ENCODE measurements at regions not wholly inside any gene's neighbourhood (a gene's known extent, or its start where the extent isn't known, plus 50 kb on each side); places are given as distances from the start of the nearest gene placed in this dataset.

DNA sequence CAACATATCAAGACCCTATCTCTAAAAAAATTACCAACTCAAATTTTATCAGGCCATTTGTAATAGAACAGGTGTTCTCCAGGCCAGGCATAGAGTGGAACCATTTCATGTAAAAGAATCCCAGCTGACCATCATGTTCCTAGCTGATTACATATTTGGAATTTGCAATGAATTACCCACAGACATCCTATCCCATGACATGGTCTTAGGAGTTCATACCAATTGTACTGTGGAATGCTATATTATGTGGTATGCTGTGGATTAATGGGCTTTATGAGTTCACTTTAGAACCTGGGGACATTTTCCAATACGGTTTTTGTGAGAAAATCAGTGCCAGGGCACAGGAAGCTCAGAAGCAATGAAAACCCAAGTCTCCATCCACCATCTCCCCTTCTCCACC, 110.3 kb downstream of the ZNF281 start (continued):
- TF ChIP-seq KDM2A (CRISPR knock-in tag; IDR thresholded peaks at IDR 0.05; ENCODE audit: borderline replicate concordance, low read depth) (no peak), SSRP1 (CRISPR knock-in tag; IDR thresholded peaks at IDR 0.05) (no peak)

DNA sequence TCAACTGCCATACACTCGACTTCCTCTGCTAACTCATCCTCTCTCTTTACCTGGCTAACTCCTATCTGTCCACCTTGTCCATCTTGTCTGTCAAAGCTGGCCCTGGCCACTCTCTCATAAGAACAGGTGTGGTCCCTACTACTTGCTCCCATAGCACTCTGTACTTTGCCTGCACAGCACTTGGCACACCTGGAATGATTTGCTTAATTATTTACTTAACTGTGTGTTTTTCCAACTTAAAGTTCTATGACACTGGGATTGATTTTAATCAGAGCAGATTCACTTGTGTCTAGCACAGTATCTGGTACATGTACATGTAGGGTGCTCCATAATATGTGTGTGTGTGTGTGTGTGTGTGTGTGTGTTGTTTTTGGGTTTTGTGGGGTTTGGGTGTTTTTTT, 111.6 kb downstream of the ZNF281 start:
- DNase-seq (ENCODE audit: low spot score), result no peak
- Histone ChIP-seq H3K4me1 (ENCODE audit: insufficient read depth, low read length) (peaks cover 58% of the 10 kb centered on the region), H3K9me3 (ENCODE audit: low read length) (no peaks in the 10 kb centered on the region), H3K9ac (ENCODE audit: insufficient read depth, low read depth, low read length) (no peak overlapping the region), H3K4me3 (replicated peaks in 1 of 3; ENCODE audit: insufficient read depth in 1 of 3, low read depth in 2 of 3, low read length in 3 of 3) (no peak overlapping the region), H3K4me2 (ENCODE audit: low read depth, low read length) (no peak overlapping the region), H4K20me1 (ENCODE audit: insufficient read depth, low read length) (no peaks in the 10 kb centered on the region), H3K27me3 (ENCODE audit: control insufficient read depth in 1 of 2, insufficient read depth in 2 of 2, low read length in 2 of 2) (peaks cover 0 to 14% of the 10 kb centered on the region in 2 experiments; a peak in 2 of 5 replicates), H2AFZ (ENCODE audit: low read length) (no peak overlapping the region), H3K79me2 (ENCODE audit: insufficient read depth, low read length) (no peaks in the 10 kb centered on the region), H3K27ac (ENCODE audit: extremely low read length, insufficient read depth, low read length) (no peak overlapping the region), H3K36me3 (replicated peaks in 1 of 2; ENCODE audit: control insufficient read depth in 1 of 2, insufficient read depth in 2 of 2, low read length in 2 of 2) (no peaks in the 10 kb centered on the region)
- no TSS peak for BruUV-seq (replicated peaks)
- intact Hi-C loops (cut with micrococcal nuclease; ENCODE audit: unreplicated experiment) (no loop called here), in situ Hi-C loops (cut with HindIII; ENCODE audit: extremely low pct_ligation_motif_present, low pct_unique_long_range_greater_than_20kb) (no loop called here)
- ChIA-PET POLR2A (no interaction called here), CTCF (ENCODE audit: low intra/inter-chr PET ratio, low total read pairs) (no interaction called here)
- ATAC-seq, result no peak
- 0% methylated on average over 1 of the region's 1 CpG for WGBS (ENCODE audit: low lambda C conversion rate)
- TF ChIP-seq ZNF207 (IDR thresholded peaks at IDR 0.05; ENCODE audit: borderline replicate concordance) (no peak), ZNF225 (CRISPR knock-in tag; IDR thresholded peaks at IDR 0.05) (no peak), ZNF549 (CRISPR knock-in tag; IDR thresholded peaks at IDR 0.05) (no peak), CREB1 (IDR thresholded peaks at IDR 0.05) (no peak), CREB1 (CRISPR knock-in tag; IDR thresholded peaks at IDR 0.05) (no peak), PLRG1 (conservative IDR thresholded peaks at IDR 0.05) (no peak)
- TF ChIP-seq, protein P1, sequence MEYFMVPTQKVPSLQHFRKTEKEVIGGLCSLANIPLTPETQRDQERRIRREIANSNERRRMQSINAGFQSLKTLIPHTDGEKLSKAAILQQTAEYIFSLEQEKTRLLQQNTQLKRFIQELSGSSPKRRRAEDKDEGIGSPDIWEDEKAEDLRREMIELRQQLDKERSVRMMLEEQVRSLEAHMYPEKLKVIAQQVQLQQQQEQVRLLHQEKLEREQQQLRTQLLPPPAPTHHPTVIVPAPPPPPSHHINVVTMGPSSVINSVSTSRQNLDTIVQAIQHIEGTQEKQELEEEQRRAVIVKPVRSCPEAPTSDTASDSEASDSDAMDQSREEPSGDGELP (IDR thresholded peaks at IDR 0.05; ENCODE audit: borderline replicate concordance, low read depth), result no peak
- FAIRE-seq, result no peak

Measured in HepG2 (cell line).